Suprapubic skin (tissue), 4 donors: ENCODE measurements at regions not wholly inside any gene's neighbourhood (a gene's known extent, or its start where the extent isn't known, plus 50 kb on each side); places are given as distances from the start of the nearest gene placed in this dataset.

ENCODE experiments used
- DNase-seq, 2 donors: peaks; one replicate each; pipeline ENCODE4 v3.0.0-alpha.2; 2019; ENCODE audit warnings: low spot score in 2 of 2
- H3K27ac ChIP-seq: fragments of 200-600 bp; sonication (generic); one replicate; pipeline ENCODE4 v1.5.1; 2019
- H3K27me3 ChIP-seq: fragments of 200-600 bp; sonication (generic); one replicate; pipeline ENCODE4 v1.5.1; 2019
- H3K36me3 ChIP-seq: fragments of 200-600 bp; sonication (generic); one replicate; pipeline ENCODE4 v1.5.1; 2019
- H3K4me1 ChIP-seq: fragments of 200-600 bp; sonication (generic); one replicate; pipeline ENCODE4 v1.5.1; 2019
- H3K4me3 ChIP-seq: fragments of 200-600 bp; sonication (generic); one replicate; pipeline ENCODE4 v1.5.1; 2019; ENCODE audit warnings: mild to moderate bottlenecking
- H3K9me3 ChIP-seq: fragments of 200-600 bp; sonication (generic); one replicate; pipeline ENCODE4 v1.5.1; 2019
- EP300 ChIP-seq: sonication (generic); formaldehyde crosslinking; IDR thresholded peaks from one replicate; pipeline ENCODE4 v1.6.1; 2017; ENCODE audit warnings: antibody characterized with exemption
- POLR2A ChIP-seq, 2 donors: fragments of 450-650 bp; IDR thresholded peaks; one replicate each; pipeline ENCODE4 v1.6.1; 2017; ENCODE audit warnings: antibody characterized with exemption in 2 of 2, mild to moderate bottlenecking in 2 of 2, moderate library complexity in 2 of 2
- POLR2AphosphoS5 ChIP-seq, 3 donors: sonication (generic); formaldehyde crosslinking; IDR thresholded peaks; one replicate each; pipeline ENCODE4 v1.6.1; 2017; ENCODE audit warnings: antibody characterized with exemption in 3 of 3
- WGBS: methylation state at CpG from one replicate; pipeline ENCODE4 v1.1.5; 2018; 5-methylcytosine and 5-hydroxymethylcytosine counted together
- TF ChIP-seq, protein P1 (sequence below), 2 donors: fragments of 200-600 bp in 1 of 2; fragments of 450-650 bp in 1 of 2; sonication (generic) in 1 of 2; IDR thresholded peaks; one replicate each; pipeline ENCODE4 v1.5.1; 2016 to 2019; ENCODE audit warnings: antibody characterized with exemption in 2 of 2, mild to moderate bottlenecking in 1 of 2, moderate library complexity in 1 of 2

GRCh38 chr3:162764051-162764807, 1267.6 kb downstream of the OTOL1 start:
- no peak overlapping the region for H3K4me3 ChIP-seq
- H3K36me3 ChIP-seq, result no peaks in the 10 kb centered on the region
- 66% methylated on average over 4 of the region's 4 CpGs for WGBS
- peaks cover 6% of the 10 kb centered on the region for H3K9me3 ChIP-seq
- DNase-seq, result no peak
- no peaks in the 10 kb centered on the region for H3K27me3 ChIP-seq
- H3K4me1 ChIP-seq, result no peaks in the 10 kb centered on the region
- TF ChIP-seq POLR2A (IDR thresholded peaks at IDR 0.05) (no peak), EP300 (no peak), POLR2AphosphoS5 (IDR thresholded peaks at IDR 0.05) (no peak)
- TF ChIP-seq, protein P1, sequence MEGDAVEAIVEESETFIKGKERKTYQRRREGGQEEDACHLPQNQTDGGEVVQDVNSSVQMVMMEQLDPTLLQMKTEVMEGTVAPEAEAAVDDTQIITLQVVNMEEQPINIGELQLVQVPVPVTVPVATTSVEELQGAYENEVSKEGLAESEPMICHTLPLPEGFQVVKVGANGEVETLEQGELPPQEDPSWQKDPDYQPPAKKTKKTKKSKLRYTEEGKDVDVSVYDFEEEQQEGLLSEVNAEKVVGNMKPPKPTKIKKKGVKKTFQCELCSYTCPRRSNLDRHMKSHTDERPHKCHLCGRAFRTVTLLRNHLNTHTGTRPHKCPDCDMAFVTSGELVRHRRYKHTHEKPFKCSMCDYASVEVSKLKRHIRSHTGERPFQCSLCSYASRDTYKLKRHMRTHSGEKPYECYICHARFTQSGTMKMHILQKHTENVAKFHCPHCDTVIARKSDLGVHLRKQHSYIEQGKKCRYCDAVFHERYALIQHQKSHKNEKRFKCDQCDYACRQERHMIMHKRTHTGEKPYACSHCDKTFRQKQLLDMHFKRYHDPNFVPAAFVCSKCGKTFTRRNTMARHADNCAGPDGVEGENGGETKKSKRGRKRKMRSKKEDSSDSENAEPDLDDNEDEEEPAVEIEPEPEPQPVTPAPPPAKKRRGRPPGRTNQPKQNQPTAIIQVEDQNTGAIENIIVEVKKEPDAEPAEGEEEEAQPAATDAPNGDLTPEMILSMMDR (IDR thresholded peaks at IDR 0.05), result no peak
- no peak overlapping the region for H3K27ac ChIP-seq

DNA sequence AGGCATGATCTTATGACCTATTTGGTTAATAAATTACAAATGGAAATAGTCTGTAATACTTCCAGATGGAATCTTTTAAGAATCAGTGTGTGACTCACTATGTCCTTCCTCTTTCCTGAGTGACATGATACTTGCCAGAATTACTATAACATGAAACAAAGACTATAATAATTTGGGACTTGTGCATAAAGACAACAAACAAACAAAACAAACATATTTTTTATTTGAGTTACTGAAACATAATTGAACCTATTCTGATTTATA, 1268.1 kb downstream of the OTOL1 start:
- Histone ChIP-seq H3K27ac (no peak overlapping the region), H3K36me3 (no peaks in the 10 kb centered on the region), H3K4me3 (no peak overlapping the region), H3K9me3 (peaks cover 6% of the 10 kb centered on the region), H3K27me3 (no peaks in the 10 kb centered on the region), H3K4me1 (no peaks in the 10 kb centered on the region)
- no peak for TF ChIP-seq POLR2A (IDR thresholded peaks at IDR 0.05)
- TF ChIP-seq EP300, result no peak
- DNase-seq, result no peak

- Histone ChIP-seq H3K27me3 (no peaks in the 10 kb centered on the region), H3K4me3 (no peak overlapping the region), H3K9me3 (peaks cover 6% of the 10 kb centered on the region), H3K27ac (no peak overlapping the region), H3K36me3 (no peaks in the 10 kb centered on the region), H3K4me1 (no peaks in the 10 kb centered on the region)
- DNase-seq, result no peak
- TF ChIP-seq POLR2AphosphoS5 (IDR thresholded peaks at IDR 0.05), result no peak
- TF ChIP-seq, protein P1 (IDR thresholded peaks at IDR 0.05), result no peak
- no peak for TF ChIP-seq EP300
- TF ChIP-seq POLR2A (IDR thresholded peaks at IDR 0.05), result no peak
- WGBS, result 81% methylated on average over 3 of the region's 3 CpGs
Observed at GRCh38 chr3:162765524-162765923, 1268.9 kb downstream of the OTOL1 start.

- H3K4me3 ChIP-seq, result no peak overlapping the region
- H3K4me1 ChIP-seq, result no peaks in the 10 kb centered on the region
- H3K27me3 ChIP-seq, result no peaks in the 10 kb centered on the region
- H3K36me3 ChIP-seq, result no peaks in the 10 kb centered on the region
- H3K27ac ChIP-seq, result no peak overlapping the region
- H3K9me3 ChIP-seq, result peaks cover 6% of the 10 kb centered on the region
- no peak for DNase-seq
- TF ChIP-seq POLR2AphosphoS5 (IDR thresholded peaks at IDR 0.05) (no peak), EP300 (no peak), POLR2A (IDR thresholded peaks at IDR 0.05) (no peak)
- TF ChIP-seq, protein P1 (IDR thresholded peaks at IDR 0.05), result no peak
Observed at GRCh38 chr3:162769564-162769963, 1273.0 kb downstream of the OTOL1 start.

DNA sequence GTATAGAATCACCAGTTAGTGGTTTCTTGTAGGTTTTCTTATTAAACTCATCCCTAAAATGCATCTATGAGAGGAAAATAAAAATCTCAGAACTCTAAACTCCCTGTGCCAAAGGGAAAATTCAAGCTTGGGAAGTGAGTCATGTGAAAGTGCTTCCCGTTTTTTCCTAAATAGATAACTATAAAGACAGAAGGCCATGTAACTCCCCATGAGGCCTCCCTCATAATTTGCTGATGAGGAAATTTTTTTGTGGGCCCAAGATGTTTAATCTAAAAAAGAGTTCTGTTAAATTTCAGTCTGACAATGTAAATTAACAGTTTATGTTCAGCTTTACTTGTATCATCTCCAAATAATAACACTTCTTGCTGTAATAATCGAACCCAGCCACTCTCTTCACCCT, 1273.9 kb downstream of the OTOL1 start:
- DNase-seq, result no peak
- TF ChIP-seq, protein P1 (IDR thresholded peaks at IDR 0.05), result no peak
- Histone ChIP-seq H3K36me3 (no peaks in the 10 kb centered on the region), H3K4me1 (no peaks in the 10 kb centered on the region), H3K9me3 (peaks cover 6% of the 10 kb centered on the region), H3K4me3 (no peak overlapping the region), H3K27me3 (no peaks in the 10 kb centered on the region), H3K27ac (no peak overlapping the region)
- 57% methylated on average over 2 of the region's 2 CpGs for WGBS

- WGBS, result 66% methylated on average over 1 of the region's 1 CpG
- Histone ChIP-seq H3K4me1 (no peaks in the 10 kb centered on the region), H3K27ac (no peak overlapping the region), H3K9me3 (no peaks in the 10 kb centered on the region), H3K36me3 (no peaks in the 10 kb centered on the region), H3K4me3 (no peak overlapping the region), H3K27me3 (no peaks in the 10 kb centered on the region)
- no peak for TF ChIP-seq EP300
- no peak for TF ChIP-seq POLR2A (IDR thresholded peaks at IDR 0.05)
- TF ChIP-seq, protein P1 (IDR thresholded peaks at IDR 0.05), result no peak
- TF ChIP-seq POLR2AphosphoS5 (IDR thresholded peaks at IDR 0.05), result no peak
- no peak for DNase-seq
Observed at GRCh38 chr3:162774613-162775100, 1278.0 kb downstream of the OTOL1 start.
